HepG2 (cell line): ENCODE measurements at regions not wholly inside any gene's neighbourhood (a gene's known extent, or its start where the extent isn't known, plus 50 kb on each side); places are given as distances from the start of the nearest gene placed in this dataset.

Experiments used
- ATAC-seq: fragments of 200-7000 bp; cut with Tn5 transposase; 3 replicates; pipeline ENCODE4 v1.9.1; 2020; ENCODE audit warnings: mild to moderate bottlenecking, moderate library complexity
- BruUV-seq: library from RNA; stranded (reverse); fragments of 400-500 nt; replicated peaks from 2 replicates; lab custom pipeline; 2021; lab: Mats Ljungman, UMichigan
- CTCF ChIA-PET: fragments of 300-600 bp; formaldehyde crosslinking; extraction: SDS; loops from one replicate; lab custom pipeline; 2021; ENCODE audit warnings: low total read pairs, inconsistent platforms, low intra/inter-chr PET ratio; lab: Yijun Ruan, JAX
- POLR2A ChIA-PET: fragments of 350-600 bp; sonication (Branson Sonifier 250); formaldehyde crosslinking; loops from one replicate; lab custom pipeline; 2020; ENCODE audit warnings: antibody characterized with exemption, inconsistent platforms; lab: Yijun Ruan, JAX
- DNase-seq: peaks from one replicate; pipeline ENCODE4 v3.0.0-alpha.2; 2015; ENCODE audit warnings: low spot score
- FAIRE-seq: peaks from 3 replicates; lab custom pipeline; 2011; peaks lifted over from hg19 to GRCh38; lab: Jason Lieb, UNC
- H2AFZ ChIP-seq: one replicate; pipeline ENCODE4 v1.6.1; 2011; ENCODE audit warnings: low read length, inconsistent platforms
- H3K27ac ChIP-seq: fragments of 300-600 bp; 3 replicates; pipeline ENCODE4 v1.8.0; 2011; ENCODE audit warnings: mixed run types, mild to moderate bottlenecking, mixed read lengths, low read length, inconsistent platforms; ENCODE audit not compliant: insufficient read depth; ENCODE audit errors: extremely low read length
- H3K27me3 ChIP-seq, 2 experiments: fragments of 200-600 bp in 1 of 2; 2 replicates in 1 of 2; 3 replicates in 1 of 2; pipeline versions ENCODE4 v1.6.0 to v1.8.0; 2011; ENCODE audit warnings: low read length in 2 of 2, mild to moderate bottlenecking in 2 of 2, moderate library complexity in 2 of 2, inconsistent platforms in 1 of 2; ENCODE audit not compliant: insufficient read depth in 2 of 2, control insufficient read depth in 1 of 2
- H3K36me3 ChIP-seq, 2 experiments: fragments of 200-600 bp in 1 of 2; replicated peaks in 1 of 2; 2 replicates in 1 of 2; 3 replicates in 1 of 2; pipeline versions ENCODE4 v1.5.1 to v1.8.0; 2011; ENCODE audit warnings: low read length in 2 of 2, inconsistent platforms in 1 of 2; ENCODE audit not compliant: insufficient read depth in 2 of 2, control insufficient read depth in 1 of 2
- H3K4me1 ChIP-seq: 2 replicates; pipeline ENCODE4 v1.5.1; 2012; ENCODE audit warnings: low read length, inconsistent platforms; ENCODE audit not compliant: insufficient read depth
- H3K4me2 ChIP-seq: 2 replicates; pipeline ENCODE4 v1.6.0; 2011; ENCODE audit warnings: low read depth, low read length, inconsistent platforms
- H3K4me3 ChIP-seq, 3 experiments: fragments of 200-600 bp in 1 of 3; sonication (generic), shearing (Covaris generic) in 1 of 3; replicated peaks in 1 of 3; 2 replicates each; pipeline ENCODE4 v1.5.1; 2011 to 2016; ENCODE audit warnings: low read length in 3 of 3, inconsistent platforms in 2 of 3, low read depth in 2 of 3, mild to moderate bottlenecking in 2 of 3, control low read depth in 1 of 3, mixed read lengths in 1 of 3; ENCODE audit not compliant: insufficient read depth in 1 of 3
- H3K79me2 ChIP-seq: one replicate; pipeline ENCODE4 v1.6.1; 2011; ENCODE audit warnings: low read length, inconsistent platforms; ENCODE audit not compliant: insufficient read depth
- H3K9ac ChIP-seq: 2 replicates; pipeline ENCODE4 v1.6.0; 2011; ENCODE audit warnings: mild to moderate bottlenecking, low read depth, low read length, inconsistent platforms; ENCODE audit not compliant: insufficient read depth
- H3K9me3 ChIP-seq: 2 replicates; pipeline ENCODE4 v1.5.1; 2012; ENCODE audit warnings: mild to moderate bottlenecking, low read length
- H4K20me1 ChIP-seq: 2 replicates; pipeline ENCODE4 v1.6.0; 2011; ENCODE audit warnings: inconsistent platforms, mild to moderate bottlenecking, low read length, moderate library complexity; ENCODE audit not compliant: insufficient read depth
- CBFB ChIP-seq: sonication (generic); formaldehyde crosslinking; IDR thresholded peaks from 2 replicates; pipeline ENCODE4 v1.4.0; 2020; ENCODE audit warnings: missing genetic modification reagents
- ETV6 ChIP-seq: sonication (generic); formaldehyde crosslinking; conservative IDR thresholded peaks from 2 replicates; pipeline ENCODE4 v1.4.0; 2020; ENCODE audit warnings: missing genetic modification reagents
- FOSL2 ChIP-seq: sonication (generic); formaldehyde crosslinking; IDR thresholded peaks from 2 replicates; pipeline ENCODE4 v1.4.0; 2020; ENCODE audit warnings: missing genetic modification reagents
- IRX3 ChIP-seq: sonication (generic); formaldehyde crosslinking; IDR thresholded peaks from 2 replicates; pipeline ENCODE4 v1.8.1; 2023; ENCODE audit warnings: mild to moderate bottlenecking, low read depth, missing genetic modification reagents, borderline replicate concordance
- JARID2 ChIP-seq: sonication (generic); formaldehyde crosslinking; IDR thresholded peaks from 2 replicates; pipeline ENCODE4 v1.8.1; 2023; ENCODE audit warnings: missing genetic modification reagents, inconsistent platforms; ENCODE audit not compliant: insufficient replicate concordance
- KLF15 ChIP-seq: sonication (generic); formaldehyde crosslinking; IDR thresholded peaks from 2 replicates; pipeline ENCODE4 v1.8.1; 2023; ENCODE audit warnings: borderline replicate concordance, mild to moderate bottlenecking, inconsistent platforms, missing genetic modification reagents, mixed read lengths
- NFYC ChIP-seq: IDR thresholded peaks from 2 replicates; pipeline ENCODE4 v1.6.1; 2016; ENCODE audit warnings: missing genetic modification reagents, missing compliant biosample characterization
- RFXANK ChIP-seq: IDR thresholded peaks from 2 replicates; pipeline ENCODE4 v1.6.1; 2016
- SCMH1 ChIP-seq: sonication (generic); formaldehyde crosslinking; IDR thresholded peaks from 2 replicates; pipeline ENCODE4 v1.9.0; 2021; ENCODE audit warnings: missing genetic modification reagents, mild to moderate bottlenecking, borderline replicate concordance
- ZNF121 ChIP-seq: sonication (generic); formaldehyde crosslinking; IDR thresholded peaks from 2 replicates; pipeline ENCODE4 v1.5.0; 2020; ENCODE audit warnings: mild to moderate bottlenecking, missing genetic modification reagents
- ZNF510 ChIP-seq: sonication (generic); formaldehyde crosslinking; IDR thresholded peaks from 2 replicates; pipeline ENCODE4 v1.4.0; 2020; ENCODE audit warnings: low read depth, mild to moderate bottlenecking, missing genetic modification reagents
- ZNF549 ChIP-seq: sonication (generic); formaldehyde crosslinking; IDR thresholded peaks from 2 replicates; pipeline ENCODE4 v1.5.0; 2020; ENCODE audit warnings: missing genetic modification reagents
- ZNF557 ChIP-seq: sonication (generic); formaldehyde crosslinking; IDR thresholded peaks from 2 replicates; pipeline ENCODE4 v1.4.0; 2020; ENCODE audit warnings: missing genetic modification reagents
- ZNF7 ChIP-seq: IDR thresholded peaks from 2 replicates; pipeline ENCODE4 v1.6.1; 2016; ENCODE audit warnings: missing biosample characterization, missing genetic modification reagents
- WGBS: methylation state at CpG from one replicate; pipeline ENCODE4 v1.1.6; 2017; ENCODE audit warnings: low lambda C conversion rate; 5-methylcytosine and 5-hydroxymethylcytosine counted together
- in situ Hi-C: cut with HindIII; loops from 2 replicates; pipeline ENCODE4 v1.10.0; 2017; ENCODE audit warnings: low pct_unique_long_range_greater_than_20kb; ENCODE audit not compliant: extremely low pct_ligation_motif_present
- intact Hi-C: fragments of 100-400 bp; cut with micrococcal nuclease; formaldehyde crosslinking; loops from one replicate; pipeline ENCODE4 v1.10.0; 2022; ENCODE audit not compliant: unreplicated experiment
- TF ChIP-seq, protein P1 (sequence below): IDR thresholded peaks from 2 replicates; pipeline ENCODE4 v1.6.1; 2016

- no peak overlapping the region for H3K4me3 ChIP-seq
- DNase-seq: no peak
- intact Hi-C loops: no loop called here
- in situ Hi-C loops: no loop called here
- H3K36me3 ChIP-seq: no peaks in the 10 kb centered on the region
- no peak overlapping the region for H3K27ac ChIP-seq
- H2AFZ ChIP-seq: no peak overlapping the region
- 11% methylated on average over 7 of the region's 11 CpGs for WGBS
- no peak overlapping the region for H3K4me2 ChIP-seq
- no peaks in the 10 kb centered on the region for H3K9me3 ChIP-seq
- H3K27me3 ChIP-seq: peaks cover 7 to 68% of the 10 kb centered on the region in 2 experiments
- no peak for TF ChIP-seq IRX3
- TF ChIP-seq RFXANK (CRISPR knock-in tag): no peak
- TF ChIP-seq ZNF510 (CRISPR knock-in tag): no peak
- no peak for TF ChIP-seq ZNF7
- no peak for TF ChIP-seq ZNF121 (CRISPR knock-in tag)
- no peak for TF ChIP-seq FOSL2 (CRISPR knock-in tag)
- no peak for TF ChIP-seq SCMH1 (CRISPR knock-in tag)
- no peak for TF ChIP-seq ETV6 (CRISPR knock-in tag)
- no peak for TF ChIP-seq NFYC (CRISPR knock-in tag)
- no peak for TF ChIP-seq ZNF557
- TF ChIP-seq CBFB (CRISPR knock-in tag): no peak
- no peak for TF ChIP-seq KLF15 (CRISPR knock-in tag)
- TF ChIP-seq ZNF549 (CRISPR knock-in tag): no peak
- TF ChIP-seq JARID2: no peak
- TF ChIP-seq, protein P1, sequence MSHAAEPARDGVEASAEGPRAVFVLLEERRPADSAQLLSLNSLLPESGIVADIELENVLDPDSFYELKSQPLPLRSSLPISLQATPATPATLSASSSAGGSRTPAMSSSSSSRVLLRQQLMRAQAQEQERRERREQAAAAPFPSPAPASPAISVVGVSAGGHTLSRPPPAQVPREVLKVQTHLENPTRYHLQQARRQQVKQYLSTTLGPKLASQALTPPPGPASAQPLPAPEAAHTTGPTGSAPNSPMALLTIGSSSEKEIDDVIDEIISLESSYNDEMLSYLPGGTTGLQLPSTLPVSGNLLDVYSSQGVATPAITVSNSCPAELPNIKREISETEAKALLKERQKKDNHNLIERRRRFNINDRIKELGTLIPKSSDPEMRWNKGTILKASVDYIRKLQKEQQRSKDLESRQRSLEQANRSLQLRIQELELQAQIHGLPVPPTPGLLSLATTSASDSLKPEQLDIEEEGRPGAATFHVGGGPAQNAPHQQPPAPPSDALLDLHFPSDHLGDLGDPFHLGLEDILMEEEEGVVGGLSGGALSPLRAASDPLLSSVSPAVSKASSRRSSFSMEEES: no peak
- TF ChIP-seq, all 625 proteins: peak for 0
- no TSS peak for BruUV-seq
- FAIRE-seq: no peak
- no peak for ATAC-seq
- ChIA-PET POLR2A (no interaction called here), CTCF (no interaction called here)
- no peaks in the 10 kb centered on the region for H3K4me1 ChIP-seq
- H4K20me1 ChIP-seq: no peaks in the 10 kb centered on the region
- H3K79me2 ChIP-seq: no peaks in the 10 kb centered on the region
- H3K9ac ChIP-seq: no peak overlapping the region
Measured at GRCh38 chr2:121906170-121906569, 150.7 kb downstream of the TSN start.
